ENCODE measurements at regions not wholly inside any gene's neighbourhood (a gene's known extent, or its start where the extent isn't known, plus 50 kb on each side); places are given as distances from the start of the nearest gene placed in this dataset.

GRCh38 chr1:62917314-62917713 lies 133.4 kb downstream of the ATG4C start:
- FAIRE-seq (no peak), DNase-seq (ENCODE audit: insufficient read length, low spot score) (no peak)
- TF ChIP-seq POU2F2 (IDR thresholded peaks at IDR 0.05; ENCODE audit: low read depth, low read length) (no peak), PAX5 (IDR thresholded peaks at IDR 0.05; ENCODE audit: insufficient read depth, low read length, severe bottlenecking) (no peak), TAF1 (IDR thresholded peaks at IDR 0.05; ENCODE audit: low read depth, low read length) (no peak), POLR2AphosphoS5 (IDR thresholded peaks at IDR 0.05; ENCODE audit: low read depth, low read length) (no peak), POLR2A (IDR thresholded peaks at IDR 0.05; ENCODE audit: low read depth, low read length) (no peak)

GRCh38 chr1:62917805-62918204 lies 133.9 kb downstream of the ATG4C start:
- TF ChIP-seq POU2F2 (IDR thresholded peaks at IDR 0.05; ENCODE audit: low read depth, low read length) = no peak
- no peak for TF ChIP-seq TAF1 (IDR thresholded peaks at IDR 0.05; ENCODE audit: low read depth, low read length)
- no peak for TF ChIP-seq SPI1 (IDR thresholded peaks at IDR 0.05; ENCODE audit: low read depth, low read length)
- no peak for TF ChIP-seq POLR2A (IDR thresholded peaks at IDR 0.05; ENCODE audit: low read depth, low read length)
- no peak for TF ChIP-seq POLR2AphosphoS5 (IDR thresholded peaks at IDR 0.05; ENCODE audit: low read depth, low read length)
- no peak for TF ChIP-seq PAX5 (IDR thresholded peaks at IDR 0.05; ENCODE audit: insufficient read depth, low read length, severe bottlenecking)
- DNase-seq (ENCODE audit: insufficient read length, low spot score) (no peak), FAIRE-seq (no peak)

GRCh38 chr1:62918700-62919099 lies 134.8 kb downstream of the ATG4C start:
- no peak for FAIRE-seq
- no peak for DNase-seq (ENCODE audit: insufficient read length, low spot score)
- no peak for TF ChIP-seq POLR2A (IDR thresholded peaks at IDR 0.05; ENCODE audit: low read depth, low read length)
- no peak for TF ChIP-seq POLR2AphosphoS5 (IDR thresholded peaks at IDR 0.05; ENCODE audit: low read depth, low read length)
- no peak for TF ChIP-seq PAX5 (IDR thresholded peaks at IDR 0.05; ENCODE audit: insufficient read depth, low read length, severe bottlenecking)
- TF ChIP-seq POU2F2 (IDR thresholded peaks at IDR 0.05; ENCODE audit: low read depth, low read length) = no peak
- no peak for TF ChIP-seq SPI1 (IDR thresholded peaks at IDR 0.05; ENCODE audit: low read depth, low read length)
- TF ChIP-seq TAF1 (IDR thresholded peaks at IDR 0.05; ENCODE audit: low read depth, low read length) = no peak

- no peak for TF ChIP-seq POLR2AphosphoS5 (IDR thresholded peaks at IDR 0.05; ENCODE audit: low read depth, low read length)
- TF ChIP-seq POLR2A (IDR thresholded peaks at IDR 0.05; ENCODE audit: low read depth, low read length) = no peak
- TF ChIP-seq SPI1 (IDR thresholded peaks at IDR 0.05; ENCODE audit: low read depth, low read length) = no peak
- no peak for TF ChIP-seq TAF1 (IDR thresholded peaks at IDR 0.05; ENCODE audit: low read depth, low read length)
- no peak for TF ChIP-seq POU2F2 (IDR thresholded peaks at IDR 0.05; ENCODE audit: low read depth, low read length)
- no peak for TF ChIP-seq PAX5 (IDR thresholded peaks at IDR 0.05; ENCODE audit: insufficient read depth, low read length, severe bottlenecking)
- FAIRE-seq = no peak
- no peak for DNase-seq (ENCODE audit: insufficient read length, low spot score)
Measured at GRCh38 chr1:62922006-62922405, 138.1 kb downstream of the ATG4C start.

GRCh38 chr1:62924983-62925790 lies 141.3 kb downstream of the ATG4C start:
- no peak for DNase-seq (ENCODE audit: insufficient read length, low spot score)
- TF ChIP-seq POLR2A (IDR thresholded peaks at IDR 0.05; ENCODE audit: low read depth, low read length) (no peak), TAF1 (IDR thresholded peaks at IDR 0.05; ENCODE audit: low read depth, low read length) (no peak), POLR2AphosphoS5 (IDR thresholded peaks at IDR 0.05; ENCODE audit: low read depth, low read length) (no peak), SPI1 (IDR thresholded peaks at IDR 0.05; ENCODE audit: low read depth, low read length) (no peak), POU2F2 (IDR thresholded peaks at IDR 0.05; ENCODE audit: low read depth, low read length) (no peak), PAX5 (IDR thresholded peaks at IDR 0.05; ENCODE audit: insufficient read depth, low read length, severe bottlenecking) (no peak)
- FAIRE-seq = no peak

- FAIRE-seq (no peak), DNase-seq (ENCODE audit: insufficient read length, low spot score) (no peak)
- TF ChIP-seq TAF1 (IDR thresholded peaks at IDR 0.05; ENCODE audit: low read depth, low read length) = no peak
- TF ChIP-seq SPI1 (IDR thresholded peaks at IDR 0.05; ENCODE audit: low read depth, low read length) = no peak
- no peak for TF ChIP-seq PAX5 (IDR thresholded peaks at IDR 0.05; ENCODE audit: insufficient read depth, low read length, severe bottlenecking)
- TF ChIP-seq POU2F2 (IDR thresholded peaks at IDR 0.05; ENCODE audit: low read depth, low read length) = no peak
Measured at GRCh38 chr1:62926681-62927252, 142.8 kb downstream of the ATG4C start.

GRCh38 chr1:62928885-62929284 lies 145.0 kb downstream of the ATG4C start:
- no peak for TF ChIP-seq POLR2AphosphoS5 (IDR thresholded peaks at IDR 0.05; ENCODE audit: low read depth, low read length)
- no peak for TF ChIP-seq POU2F2 (IDR thresholded peaks at IDR 0.05; ENCODE audit: low read depth, low read length)
- no peak for TF ChIP-seq PAX5 (IDR thresholded peaks at IDR 0.05; ENCODE audit: insufficient read depth, low read length, severe bottlenecking)
- no peak for TF ChIP-seq TAF1 (IDR thresholded peaks at IDR 0.05; ENCODE audit: low read depth, low read length)
- TF ChIP-seq POLR2A (IDR thresholded peaks at IDR 0.05; ENCODE audit: low read depth, low read length) = no peak
- no peak for TF ChIP-seq SPI1 (IDR thresholded peaks at IDR 0.05; ENCODE audit: low read depth, low read length)
- no peak for FAIRE-seq
- no peak for DNase-seq (ENCODE audit: insufficient read length, low spot score)

GRCh38 chr1:62937634-62938296 lies 153.8 kb downstream of the ATG4C start:
- FAIRE-seq (no peak), DNase-seq (ENCODE audit: insufficient read length, low spot score) (no peak)
- TF ChIP-seq POLR2AphosphoS5 (IDR thresholded peaks at IDR 0.05; ENCODE audit: low read depth, low read length) (no peak), PAX5 (IDR thresholded peaks at IDR 0.05; ENCODE audit: insufficient read depth, low read length, severe bottlenecking) (no peak), TAF1 (IDR thresholded peaks at IDR 0.05; ENCODE audit: low read depth, low read length) (no peak), POLR2A (IDR thresholded peaks at IDR 0.05; ENCODE audit: low read depth, low read length) (no peak), POU2F2 (IDR thresholded peaks at IDR 0.05; ENCODE audit: low read depth, low read length) (no peak), SPI1 (IDR thresholded peaks at IDR 0.05; ENCODE audit: low read depth, low read length) (no peak)

- no peak for TF ChIP-seq POLR2AphosphoS5 (IDR thresholded peaks at IDR 0.05; ENCODE audit: low read depth, low read length)
- DNase-seq (ENCODE audit: insufficient read length, low spot score) (no peak), FAIRE-seq (no peak)
Measured at GRCh38 chr1:62941780-62942179, 157.8 kb downstream of the ATG4C start.

Data from GM12891 (cell line).